ENCODE measurements at regions not wholly inside any gene's neighbourhood (a gene's known extent, or its start where the extent isn't known, plus 50 kb on each side); places are given as distances from the start of the nearest gene placed in this dataset.

DNA sequence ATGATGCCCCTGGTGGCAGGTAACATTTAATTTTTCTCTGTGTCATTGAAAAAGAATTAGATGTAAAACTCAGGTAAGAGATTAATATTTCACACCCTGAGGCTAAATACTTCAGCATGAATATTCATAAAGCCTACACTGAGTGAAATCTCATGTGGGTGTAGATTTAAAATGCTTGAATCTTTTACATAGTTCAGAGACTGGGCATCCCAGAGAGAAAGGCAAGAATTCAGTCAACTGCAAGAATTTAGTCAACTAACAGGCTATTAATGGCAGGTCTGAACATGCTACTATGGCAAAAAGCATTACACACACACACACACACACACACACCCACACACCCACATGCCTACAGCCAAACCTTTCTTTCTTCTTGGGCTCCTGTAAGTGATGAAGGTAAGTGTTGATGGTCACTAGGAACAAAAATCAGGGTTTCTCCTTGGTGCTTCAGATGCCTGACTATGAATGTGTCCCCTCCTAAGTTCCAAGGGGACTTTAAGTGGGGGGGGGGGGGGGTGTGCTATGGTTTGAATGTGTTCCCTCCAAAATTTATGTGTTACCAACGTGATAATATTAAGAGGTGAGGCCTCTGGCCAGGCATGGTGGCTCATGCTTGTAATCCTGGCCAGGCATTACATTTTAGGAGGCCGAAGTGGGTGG lies 63.7 kb upstream of the PSMD7 start:
- no peak for FAIRE-seq
- no peaks in the 10 kb centered on the region for H3K27me3 ChIP-seq (ENCODE audit: control insufficient read depth, extremely low read depth, insufficient read depth, low read length)
- dilution Hi-C loops (cut with MboI; ENCODE audit: extremely low pct_ligation_motif_present, low sequenced_read_pairs) = no loop called here
- H3K9ac ChIP-seq (ENCODE audit: control insufficient read depth, extremely low read depth, insufficient read depth, low read length) = no peak overlapping the region
- peak; percentile 25 for DNase-seq (ENCODE audit: low read depth, low spot score)
- no peaks in the 10 kb centered on the region for H3K9me1 ChIP-seq (ENCODE audit: control insufficient read depth, extremely low read depth, insufficient read depth, low read length)
- H3K4me2 ChIP-seq (ENCODE audit: control insufficient read depth, extremely low read depth, insufficient read depth, low read depth, low read length) = no peak overlapping the region
- no peaks in the 10 kb centered on the region for H4K20me1 ChIP-seq (ENCODE audit: control insufficient read depth, extremely low read depth, insufficient read depth, low read length)
- no peak overlapping the region for H3K4me3 ChIP-seq (ENCODE audit: control insufficient read depth in 2 of 3, extremely low read depth in 1 of 3, insufficient read depth in 2 of 3, low read depth in 1 of 3, low read length in 3 of 3)
- peaks cover 11% of the 10 kb centered on the region for H3K4me1 ChIP-seq (ENCODE audit: control insufficient read depth, extremely low read depth, insufficient read depth, low read length)
- no peak overlapping the region for H2AFZ ChIP-seq (ENCODE audit: control insufficient read depth, low read length)
- no peaks in the 10 kb centered on the region for H3K9me3 ChIP-seq (ENCODE audit: control insufficient read depth, low read depth, low read length)
- TF ChIP-seq, protein P1, sequence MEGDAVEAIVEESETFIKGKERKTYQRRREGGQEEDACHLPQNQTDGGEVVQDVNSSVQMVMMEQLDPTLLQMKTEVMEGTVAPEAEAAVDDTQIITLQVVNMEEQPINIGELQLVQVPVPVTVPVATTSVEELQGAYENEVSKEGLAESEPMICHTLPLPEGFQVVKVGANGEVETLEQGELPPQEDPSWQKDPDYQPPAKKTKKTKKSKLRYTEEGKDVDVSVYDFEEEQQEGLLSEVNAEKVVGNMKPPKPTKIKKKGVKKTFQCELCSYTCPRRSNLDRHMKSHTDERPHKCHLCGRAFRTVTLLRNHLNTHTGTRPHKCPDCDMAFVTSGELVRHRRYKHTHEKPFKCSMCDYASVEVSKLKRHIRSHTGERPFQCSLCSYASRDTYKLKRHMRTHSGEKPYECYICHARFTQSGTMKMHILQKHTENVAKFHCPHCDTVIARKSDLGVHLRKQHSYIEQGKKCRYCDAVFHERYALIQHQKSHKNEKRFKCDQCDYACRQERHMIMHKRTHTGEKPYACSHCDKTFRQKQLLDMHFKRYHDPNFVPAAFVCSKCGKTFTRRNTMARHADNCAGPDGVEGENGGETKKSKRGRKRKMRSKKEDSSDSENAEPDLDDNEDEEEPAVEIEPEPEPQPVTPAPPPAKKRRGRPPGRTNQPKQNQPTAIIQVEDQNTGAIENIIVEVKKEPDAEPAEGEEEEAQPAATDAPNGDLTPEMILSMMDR (optimal IDR thresholded peaks at IDR 0.05 in 1 of 3, IDR thresholded peaks at IDR 0.05 in 1 of 3, conservative IDR thresholded peaks at IDR 0.05 in 1 of 3; ENCODE audit: extremely low read depth in 1 of 3, insufficient read depth in 2 of 3, low read length in 3 of 3) = no peak
- TF ChIP-seq EZH2 (IDR thresholded peaks at IDR 0.05; ENCODE audit: low read length) = no peak
- H3K79me2 ChIP-seq (ENCODE audit: control insufficient read depth, insufficient read depth, low read length) = no peaks in the 10 kb centered on the region
- no peaks in the 10 kb centered on the region for H3K36me3 ChIP-seq (ENCODE audit: control insufficient read depth in 2 of 2, extremely low read depth in 1 of 2, insufficient read depth in 2 of 2, low read length in 2 of 2)
- no peak overlapping the region for H3K27ac ChIP-seq (ENCODE audit: control insufficient read depth, insufficient read depth, low read length)

GRCh38 chr16:74230126-74230525 lies 66.5 kb upstream of the PSMD7 start:
- Histone ChIP-seq H3K79me2 (ENCODE audit: control insufficient read depth, insufficient read depth, low read length) (no peaks in the 10 kb centered on the region), H2AFZ (ENCODE audit: control insufficient read depth, low read length) (no peak overlapping the region), H3K36me3 (ENCODE audit: control insufficient read depth in 2 of 2, extremely low read depth in 1 of 2, insufficient read depth in 2 of 2, low read length in 2 of 2) (no peaks in the 10 kb centered on the region), H3K4me1 (ENCODE audit: control insufficient read depth, extremely low read depth, insufficient read depth, low read length) (peaks cover 11% of the 10 kb centered on the region), H3K9me1 (ENCODE audit: control insufficient read depth, extremely low read depth, insufficient read depth, low read length) (no peaks in the 10 kb centered on the region), H3K27ac (ENCODE audit: control insufficient read depth, insufficient read depth, low read length) (no peak overlapping the region), H3K4me2 (ENCODE audit: control insufficient read depth, extremely low read depth, insufficient read depth, low read depth, low read length) (no peak overlapping the region), H3K9me3 (ENCODE audit: control insufficient read depth, low read depth, low read length) (no peaks in the 10 kb centered on the region), H3K9ac (ENCODE audit: control insufficient read depth, extremely low read depth, insufficient read depth, low read length) (no peak overlapping the region), H3K4me3 (ENCODE audit: control insufficient read depth in 2 of 3, extremely low read depth in 1 of 3, insufficient read depth in 2 of 3, low read depth in 1 of 3, low read length in 3 of 3) (no peak overlapping the region), H3K27me3 (ENCODE audit: control insufficient read depth, extremely low read depth, insufficient read depth, low read length) (no peaks in the 10 kb centered on the region), H4K20me1 (ENCODE audit: control insufficient read depth, extremely low read depth, insufficient read depth, low read length) (no peaks in the 10 kb centered on the region)
- no peak for DNase-seq (ENCODE audit: low read depth, low spot score)
- dilution Hi-C loops (cut with MboI; ENCODE audit: extremely low pct_ligation_motif_present, low sequenced_read_pairs) = no loop called here
- no peak for TF ChIP-seq EZH2 (IDR thresholded peaks at IDR 0.05; ENCODE audit: low read length)
- TF ChIP-seq, protein P1 (optimal IDR thresholded peaks at IDR 0.05 in 1 of 3, IDR thresholded peaks at IDR 0.05 in 1 of 3, conservative IDR thresholded peaks at IDR 0.05 in 1 of 3; ENCODE audit: extremely low read depth in 1 of 3, insufficient read depth in 2 of 3, low read length in 3 of 3) = no peak
- FAIRE-seq = no peak

Data from keratinocyte (primary cell).